ENCODE measurements at regions not wholly inside any gene's neighbourhood (a gene's known extent, or its start where the extent isn't known, plus 50 kb on each side); places are given as distances from the start of the nearest gene placed in this dataset.

- no peak for DNase-seq (ENCODE audit: low spot score)
Observed at GRCh38 chr14:56918849-56919574, 108.7 kb upstream of the OTX2 start.

GRCh38 chr14:56905282-56905681 is 95.0 kb upstream of the OTX2 start:
- DNase-seq (ENCODE audit: low spot score): no peak

- no peak for DNase-seq (ENCODE audit: low spot score)
Observed at GRCh38 chr14:56903304-56903969, 93.2 kb upstream of the OTX2 start.

GRCh38 chr14:56902385-56902784 is 92.1 kb upstream of the OTX2 start:
- DNase-seq (ENCODE audit: low spot score): no peak

- DNase-seq (ENCODE audit: low spot score): no peak
Observed at GRCh38 chr14:56900726-56901125, 90.4 kb upstream of the OTX2 start.

DNA sequence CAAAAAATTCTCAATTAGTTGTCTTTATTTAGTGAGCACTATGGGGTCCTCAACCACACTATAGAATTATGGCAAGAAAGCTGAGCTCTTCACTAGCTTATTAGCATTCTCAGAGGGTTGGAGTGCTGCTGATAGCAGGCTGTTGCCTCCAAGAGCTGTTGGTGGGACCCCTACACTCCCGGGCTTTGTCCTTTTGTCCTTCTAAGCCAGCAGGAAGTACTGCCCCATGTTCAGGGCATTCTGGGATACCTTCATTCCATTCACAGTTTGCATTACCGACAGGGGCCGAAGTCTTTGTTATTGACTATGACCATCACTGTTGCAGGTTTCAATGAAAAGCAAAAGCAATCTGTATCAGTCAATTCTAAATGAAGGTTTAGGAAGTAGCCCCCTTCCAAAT is 89.5 kb upstream of the OTX2 start:
- DNase-seq (ENCODE audit: low spot score): no peak

DNA sequence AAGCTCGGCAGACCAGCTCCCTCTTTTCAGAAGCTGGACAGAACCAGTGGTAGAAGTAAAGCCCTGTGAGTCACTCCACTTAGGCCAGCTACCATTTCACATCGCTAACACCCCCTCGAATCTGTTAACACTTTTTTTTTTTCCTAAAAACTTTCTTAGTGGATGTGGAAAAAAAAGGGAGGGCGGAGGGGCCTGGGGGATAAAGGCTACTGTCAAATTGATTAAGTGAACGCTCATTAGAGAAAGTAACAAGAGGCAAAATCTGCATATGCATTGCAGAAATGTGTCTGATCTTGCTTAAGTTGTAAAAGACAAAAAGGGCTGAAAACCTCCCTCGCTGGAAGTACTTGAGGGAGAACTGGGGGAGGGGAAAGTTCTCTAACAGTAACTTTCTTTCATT is 86.6 kb upstream of the OTX2 start:
- no peak for DNase-seq (ENCODE audit: low spot score)

DNA sequence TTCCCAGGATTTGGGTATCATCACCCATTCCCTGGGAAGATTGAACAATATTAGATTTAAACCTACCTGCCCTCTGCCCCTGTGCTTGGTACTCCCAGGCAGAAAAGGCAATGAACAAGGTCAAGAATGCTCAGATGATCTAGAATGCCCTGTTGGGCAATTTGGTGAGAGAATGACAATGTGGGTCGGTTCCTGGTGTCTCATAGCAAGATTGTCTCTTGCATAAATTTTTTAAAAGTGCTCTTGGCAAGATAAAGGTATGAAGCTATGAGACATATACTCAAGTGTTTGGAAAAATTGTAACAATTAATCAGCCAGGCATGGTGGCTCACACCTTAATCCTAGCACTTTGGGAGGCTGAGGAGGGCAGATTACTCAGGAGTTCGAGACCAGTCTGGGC is 86.0 kb upstream of the OTX2 start:
- no peak for DNase-seq (ENCODE audit: low spot score)

DNA sequence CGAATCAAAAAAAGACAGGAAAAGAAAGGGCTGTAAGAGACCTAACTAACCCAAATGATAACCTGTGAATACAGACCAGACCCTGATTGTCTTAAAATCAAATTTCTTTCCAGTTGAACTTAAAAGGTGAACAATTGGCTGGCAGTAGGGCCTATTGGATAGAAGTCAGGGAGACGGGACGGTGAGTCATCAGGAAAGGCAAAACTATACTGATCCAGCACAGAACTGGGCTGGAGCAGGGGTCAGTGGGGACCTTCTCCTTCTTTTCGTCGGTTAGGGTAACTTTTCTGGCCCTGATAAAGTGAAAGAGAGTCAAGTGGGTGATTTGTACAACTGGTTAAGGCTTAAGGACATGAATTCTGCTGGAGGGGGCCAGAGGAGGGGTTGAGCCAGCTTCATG is 84.9 kb upstream of the OTX2 start:
- DNase-seq (ENCODE audit: low spot score): no peak

- no peak for DNase-seq (ENCODE audit: low spot score)
Observed at GRCh38 chr14:56894591-56894991, 84.3 kb upstream of the OTX2 start.

DNA sequence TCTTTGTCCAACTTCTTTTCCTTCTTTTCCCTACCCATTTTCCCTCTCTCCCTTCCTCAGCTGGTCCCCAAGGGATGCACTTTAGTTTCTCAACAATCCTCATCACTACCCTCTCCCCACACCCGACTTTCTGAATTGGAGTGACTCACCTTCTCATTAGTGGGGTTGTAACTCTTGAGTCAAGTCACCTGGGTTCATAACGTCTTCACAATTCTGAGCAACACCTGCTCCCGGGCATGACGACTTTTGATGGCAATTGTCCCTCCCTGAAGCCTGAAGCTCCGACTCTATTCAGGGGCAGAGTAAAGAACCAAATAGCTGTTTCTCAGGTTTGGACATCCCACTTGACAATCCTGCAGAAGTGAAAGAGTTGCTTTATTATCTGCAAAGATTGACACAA is 82.7 kb upstream of the OTX2 start:
- DNase-seq (ENCODE audit: low spot score): no peak

DNA sequence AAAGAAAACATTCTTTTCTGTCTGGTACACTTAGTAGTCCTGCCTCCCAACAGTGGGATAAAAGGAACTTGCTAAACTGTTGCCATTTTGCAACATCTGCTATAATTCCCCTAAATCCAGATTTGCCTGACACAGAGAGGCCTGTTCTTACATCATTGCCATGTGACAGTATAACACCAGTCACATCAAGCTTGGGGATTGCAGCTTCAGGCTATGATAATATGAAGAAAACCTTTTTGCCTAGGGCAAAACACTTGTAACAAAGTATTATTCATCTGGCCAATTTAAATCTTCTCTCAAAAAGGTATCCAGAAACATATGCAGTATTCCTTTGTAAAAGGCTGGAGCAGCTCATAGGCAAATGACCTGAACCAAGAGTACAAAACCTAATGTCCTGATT is 80.9 kb upstream of the OTX2 start:
- no peak for DNase-seq (ENCODE audit: low spot score)

DNA sequence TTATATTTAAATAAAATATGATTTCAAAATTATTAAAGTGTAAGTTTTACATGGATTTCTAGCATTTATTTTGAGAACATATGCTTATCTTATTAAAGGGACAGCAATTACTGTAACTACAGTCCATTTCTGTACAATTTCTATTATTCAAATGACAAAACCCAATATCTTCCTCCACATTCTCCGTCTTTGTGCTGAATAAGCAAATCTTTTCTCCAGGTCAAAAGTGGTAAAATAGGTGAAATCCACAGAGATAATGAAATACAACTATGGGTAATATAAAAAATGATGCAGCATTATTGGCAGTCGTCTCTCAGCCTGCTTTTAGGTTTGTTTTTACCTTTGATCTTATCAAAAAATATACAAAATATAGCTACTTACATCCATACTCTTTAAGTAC is 79.4 kb upstream of the OTX2 start:
- DNase-seq (ENCODE audit: low spot score): no peak

- no peak for DNase-seq (ENCODE audit: low spot score)
Observed at GRCh38 chr14:56888274-56888673, 78.0 kb upstream of the OTX2 start.

DNA sequence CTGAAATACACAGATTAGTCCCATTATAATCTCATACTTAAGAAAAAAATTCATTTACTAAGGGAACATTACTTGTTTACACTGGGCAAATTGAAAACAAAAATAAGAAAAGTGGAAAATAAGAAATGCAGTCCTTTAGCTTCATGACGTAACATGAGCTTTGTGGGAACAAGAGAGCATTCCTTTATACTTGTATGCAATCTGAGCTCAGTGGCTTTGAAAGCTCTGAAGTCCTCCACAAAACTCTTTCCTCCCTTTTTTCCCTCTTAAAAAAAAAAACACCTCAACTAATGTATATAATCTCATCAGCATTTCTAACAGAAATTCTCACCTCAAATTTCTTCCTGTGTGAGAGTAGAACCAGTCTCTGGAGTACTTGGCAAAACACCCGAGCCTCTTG is 76.9 kb upstream of the OTX2 start:
- no peak for DNase-seq (ENCODE audit: low spot score)

DNA sequence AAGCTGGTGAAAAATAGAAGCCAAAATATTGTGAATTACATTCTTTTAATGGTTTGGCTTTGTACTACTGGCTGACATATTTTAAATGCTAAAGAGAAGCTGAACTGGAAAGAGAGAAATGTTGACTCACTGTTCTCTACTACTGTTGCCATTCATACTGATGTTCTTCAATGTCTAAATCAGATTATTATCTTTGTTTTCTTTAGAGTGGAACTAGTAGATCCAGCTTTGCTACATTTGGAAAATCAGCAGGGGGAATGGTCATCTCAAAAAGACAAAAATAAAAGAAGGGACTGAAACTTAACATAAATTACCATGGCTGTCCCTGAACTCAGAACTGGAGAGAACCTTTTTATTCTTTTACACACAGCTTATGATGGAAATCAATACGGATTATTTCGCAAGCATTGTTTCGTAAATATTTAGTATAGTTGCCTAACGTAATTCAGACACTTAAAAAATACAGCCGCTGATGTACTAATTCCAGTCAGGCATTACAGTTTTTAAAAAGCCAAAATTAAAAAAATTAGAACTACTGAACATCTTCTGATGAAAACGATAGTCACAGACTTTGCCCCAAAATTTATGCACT is 76.3 kb upstream of the OTX2 start:
- no peak for DNase-seq (ENCODE audit: low spot score)

GRCh38 chr14:56885825-56886224 is 75.5 kb upstream of the OTX2 start:
- DNase-seq (ENCODE audit: low spot score): no peak

GRCh38 chr14:56884617-56885016 is 74.3 kb upstream of the OTX2 start:
- no peak for DNase-seq (ENCODE audit: low spot score)

- no peak for DNase-seq (ENCODE audit: low spot score)
Observed at GRCh38 chr14:56881181-56881580, 70.9 kb upstream of the OTX2 start.

- no peak for DNase-seq (ENCODE audit: low spot score)
Observed at GRCh38 chr14:56878766-56879165, 68.5 kb upstream of the OTX2 start.

- no peak for DNase-seq (ENCODE audit: low spot score)
Observed at GRCh38 chr14:56875104-56875675, 64.9 kb upstream of the OTX2 start.

GRCh38 chr14:56874375-56874774 is 64.1 kb upstream of the OTX2 start:
- DNase-seq (ENCODE audit: low spot score): no peak

GRCh38 chr14:56870336-56870735 is 60.1 kb upstream of the OTX2 start:
- DNase-seq (ENCODE audit: low spot score): no peak

All from putamen (tissue), 1 donor.